OCI-LY1 (cell line): ENCODE measurements at regions not wholly inside any gene's neighbourhood (a gene's known extent, or its start where the extent isn't known, plus 50 kb on each side); places are given as distances from the start of the nearest gene placed in this dataset.
A peak's percentile ranks its signal among the peaks of the same experiment; 100 is the strongest.

Experiments
- H2AFZ ChIP-seq: fragments of 200-600 bp; sonication (generic), shearing (Covaris generic); 2 replicates; pipeline ENCODE4 v1.6.0; 2014; ENCODE audit warnings: antibody characterized with exemption, mild to moderate bottlenecking, low read length
- H3F3A ChIP-seq: fragments of 200-600 bp; sonication (generic), shearing (Covaris generic); 2 replicates; pipeline ENCODE4 v1.6.0; 2014; ENCODE audit warnings: mild to moderate bottlenecking, antibody characterized with exemption, low read length, moderate library complexity; ENCODE audit not compliant: insufficient read depth
- H3K27ac ChIP-seq: fragments of 200-600 bp; sonication (generic); 2 replicates; pipeline ENCODE4 v1.5.1; 2014; ENCODE audit warnings: low read length, mixed run types, mild to moderate bottlenecking, low read depth; ENCODE audit not compliant: poor library complexity, severe bottlenecking
- H3K27me3 ChIP-seq: fragments of 200-600 bp; sonication (generic); 2 replicates; pipeline ENCODE4 v1.6.0; 2014; ENCODE audit warnings: antibody characterized with exemption, mild to moderate bottlenecking, low read length, moderate library complexity; ENCODE audit not compliant: insufficient read depth
- H3K36me3 ChIP-seq: fragments of 200-600 bp; sonication (generic); 2 replicates; pipeline ENCODE4 v1.6.1; 2014; ENCODE audit warnings: mild to moderate bottlenecking, antibody characterized with exemption, low read length, moderate library complexity, mixed read lengths; ENCODE audit not compliant: insufficient read depth
- H3K4me1 ChIP-seq: fragments of 200-600 bp; sonication (generic); 2 replicates; pipeline ENCODE4 v1.5.1; 2014; ENCODE audit warnings: mild to moderate bottlenecking, low read length, moderate library complexity; ENCODE audit not compliant: insufficient read depth, severe bottlenecking
- H3K4me2 ChIP-seq: fragments of 200-600 bp; sonication (generic), shearing (Covaris generic); 2 replicates; pipeline ENCODE4 v1.6.1; 2014; ENCODE audit warnings: low read length
- H3K4me3 ChIP-seq: fragments of 200-600 bp; sonication (generic); 2 replicates; pipeline ENCODE4 v1.5.1; 2014; ENCODE audit warnings: low read length, low read depth, mild to moderate bottlenecking, mixed read lengths; ENCODE audit not compliant: poor library complexity, severe bottlenecking
- H3K79me2 ChIP-seq: fragments of 200-600 bp; shearing (Covaris generic); 2 replicates; pipeline ENCODE4 v1.6.1; 2016; ENCODE audit warnings: mixed run types, low read length, mixed read lengths; ENCODE audit not compliant: insufficient read depth
- H3K9ac ChIP-seq: fragments of 200-600 bp; sonication (generic), shearing (Covaris generic); 2 replicates; pipeline ENCODE4 v1.6.1; 2014; ENCODE audit warnings: mild to moderate bottlenecking, low read length, mixed read lengths
- H3K9me2 ChIP-seq: fragments of 200-600 bp; sonication (generic), shearing (Covaris generic); 2 replicates; pipeline ENCODE4 v1.6.1; 2014; ENCODE audit warnings: low read depth, mild to moderate bottlenecking, low read length, mixed read lengths
- H3K9me3 ChIP-seq: fragments of 200-600 bp; shearing (Covaris generic); 2 replicates; pipeline ENCODE4 v1.6.1; 2014; ENCODE audit warnings: low read length, mixed read lengths
- H4K20me1 ChIP-seq: fragments of 200-600 bp; sonication (generic), shearing (Covaris generic); 2 replicates; pipeline ENCODE4 v1.6.0; 2016; ENCODE audit warnings: mild to moderate bottlenecking, low read length; ENCODE audit not compliant: insufficient read depth
- EZH2 ChIP-seq: fragments of 200-600 bp; sonication (generic), shearing (Covaris generic); IDR thresholded peaks from 2 replicates; pipeline ENCODE4 v1.8.0; 2017; ENCODE audit warnings: borderline replicate concordance, mixed run types, mild to moderate bottlenecking, antibody characterized with exemption, low read length, moderate library complexity, mixed read lengths
- TF ChIP-seq, protein P1 (sequence below): fragments of 200-600 bp; sonication (generic), shearing (Covaris generic); IDR thresholded peaks from 2 replicates; pipeline ENCODE4 v1.5.1; 2017; ENCODE audit warnings: mild to moderate bottlenecking, antibody characterized with exemption, low read length, moderate library complexity, mixed read lengths

DNA sequence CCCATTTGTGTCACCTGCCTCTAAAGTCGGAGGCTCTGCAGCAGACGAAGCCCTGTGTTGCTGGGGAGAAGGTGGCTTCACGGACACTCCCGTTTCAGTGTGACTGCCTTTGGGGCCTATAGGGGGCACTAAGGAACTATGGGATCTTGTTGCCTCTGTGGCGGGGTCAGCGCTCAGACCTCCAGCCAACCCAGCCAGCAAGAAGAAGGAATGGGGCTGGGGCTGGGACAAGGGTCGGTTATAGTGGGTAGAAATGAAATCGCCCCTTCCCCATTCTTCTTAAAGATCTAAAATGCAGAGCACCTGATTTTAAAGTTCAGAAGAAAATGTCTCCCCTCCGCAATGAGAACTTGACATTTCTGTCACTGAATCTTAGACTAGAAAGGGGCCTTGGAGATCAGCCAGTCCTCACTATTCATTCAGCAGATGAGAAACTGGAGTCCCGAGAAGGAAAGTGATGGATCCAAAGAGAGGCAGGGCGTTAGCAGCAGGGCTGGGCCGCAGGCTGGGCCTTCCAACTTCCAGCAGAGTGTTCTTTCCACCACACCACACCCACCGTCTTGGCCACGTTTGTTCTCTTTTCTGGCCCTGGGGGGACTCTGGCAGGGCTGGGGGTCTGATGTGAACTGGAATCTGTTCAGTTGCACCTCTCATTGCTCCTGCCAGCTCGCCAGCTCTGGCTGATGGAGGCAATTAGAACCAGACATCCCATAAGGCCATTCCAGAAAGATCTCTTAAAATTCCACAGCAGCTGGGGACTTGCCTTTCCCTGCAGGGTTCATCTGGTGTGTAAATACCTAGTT lies 195.4 kb downstream of the OPA1 start:
- H4K20me1 ChIP-seq, result no peaks in the 10 kb centered on the region
- no peak overlapping the region for H3K9ac ChIP-seq
- no peaks in the 10 kb centered on the region for H3K4me1 ChIP-seq
- no peaks in the 10 kb centered on the region for H3K27me3 ChIP-seq
- no peak overlapping the region for H3K27ac ChIP-seq
- TF ChIP-seq, protein P1, sequence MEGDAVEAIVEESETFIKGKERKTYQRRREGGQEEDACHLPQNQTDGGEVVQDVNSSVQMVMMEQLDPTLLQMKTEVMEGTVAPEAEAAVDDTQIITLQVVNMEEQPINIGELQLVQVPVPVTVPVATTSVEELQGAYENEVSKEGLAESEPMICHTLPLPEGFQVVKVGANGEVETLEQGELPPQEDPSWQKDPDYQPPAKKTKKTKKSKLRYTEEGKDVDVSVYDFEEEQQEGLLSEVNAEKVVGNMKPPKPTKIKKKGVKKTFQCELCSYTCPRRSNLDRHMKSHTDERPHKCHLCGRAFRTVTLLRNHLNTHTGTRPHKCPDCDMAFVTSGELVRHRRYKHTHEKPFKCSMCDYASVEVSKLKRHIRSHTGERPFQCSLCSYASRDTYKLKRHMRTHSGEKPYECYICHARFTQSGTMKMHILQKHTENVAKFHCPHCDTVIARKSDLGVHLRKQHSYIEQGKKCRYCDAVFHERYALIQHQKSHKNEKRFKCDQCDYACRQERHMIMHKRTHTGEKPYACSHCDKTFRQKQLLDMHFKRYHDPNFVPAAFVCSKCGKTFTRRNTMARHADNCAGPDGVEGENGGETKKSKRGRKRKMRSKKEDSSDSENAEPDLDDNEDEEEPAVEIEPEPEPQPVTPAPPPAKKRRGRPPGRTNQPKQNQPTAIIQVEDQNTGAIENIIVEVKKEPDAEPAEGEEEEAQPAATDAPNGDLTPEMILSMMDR, result peak; percentile 86
- no peak for TF ChIP-seq EZH2
- H3K36me3 ChIP-seq, result no peaks in the 10 kb centered on the region
- H3K9me3 ChIP-seq, result no peaks in the 10 kb centered on the region
- no peaks in the 10 kb centered on the region for H3F3A ChIP-seq
- no peaks in the 10 kb centered on the region for H3K79me2 ChIP-seq
- H2AFZ ChIP-seq, result no peak overlapping the region
- no peak overlapping the region for H3K4me2 ChIP-seq
- H3K4me3 ChIP-seq, result no peak overlapping the region
- no peaks in the 10 kb centered on the region for H3K9me2 ChIP-seq

DNA sequence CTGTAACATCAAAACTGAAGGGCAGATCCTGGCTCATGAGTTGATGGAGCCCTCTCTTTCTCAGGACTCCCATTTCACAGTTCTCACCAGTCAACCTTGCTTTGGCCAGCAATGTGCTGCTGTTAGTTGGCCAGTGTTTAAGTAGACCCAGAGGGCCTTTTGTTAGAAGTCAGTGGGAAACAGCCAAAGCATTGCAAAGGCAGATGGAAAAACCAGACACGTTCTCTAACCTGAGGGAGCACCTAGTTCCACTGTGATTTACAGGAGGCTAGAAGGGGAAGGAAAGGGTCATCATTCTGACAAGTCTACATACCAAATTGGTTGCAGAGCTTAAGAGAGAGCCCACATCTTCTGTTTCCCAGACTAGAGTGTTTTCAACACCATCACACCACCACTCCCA lies 196.4 kb downstream of the OPA1 start:
- no peak overlapping the region for H3K4me2 ChIP-seq
- no peaks in the 10 kb centered on the region for H3K27me3 ChIP-seq
- no peak overlapping the region for H3K4me3 ChIP-seq
- no peaks in the 10 kb centered on the region for H3K4me1 ChIP-seq
- H3K9me2 ChIP-seq, result no peaks in the 10 kb centered on the region
- H2AFZ ChIP-seq, result no peak overlapping the region
- no peaks in the 10 kb centered on the region for H3K9me3 ChIP-seq
- H3K27ac ChIP-seq, result no peak overlapping the region
- no peaks in the 10 kb centered on the region for H3K36me3 ChIP-seq
- no peaks in the 10 kb centered on the region for H3F3A ChIP-seq
- TF ChIP-seq EZH2, result no peak
- TF ChIP-seq, protein P1, result no peak
- H3K79me2 ChIP-seq, result no peaks in the 10 kb centered on the region
- H4K20me1 ChIP-seq, result no peaks in the 10 kb centered on the region
- no peak overlapping the region for H3K9ac ChIP-seq

DNA sequence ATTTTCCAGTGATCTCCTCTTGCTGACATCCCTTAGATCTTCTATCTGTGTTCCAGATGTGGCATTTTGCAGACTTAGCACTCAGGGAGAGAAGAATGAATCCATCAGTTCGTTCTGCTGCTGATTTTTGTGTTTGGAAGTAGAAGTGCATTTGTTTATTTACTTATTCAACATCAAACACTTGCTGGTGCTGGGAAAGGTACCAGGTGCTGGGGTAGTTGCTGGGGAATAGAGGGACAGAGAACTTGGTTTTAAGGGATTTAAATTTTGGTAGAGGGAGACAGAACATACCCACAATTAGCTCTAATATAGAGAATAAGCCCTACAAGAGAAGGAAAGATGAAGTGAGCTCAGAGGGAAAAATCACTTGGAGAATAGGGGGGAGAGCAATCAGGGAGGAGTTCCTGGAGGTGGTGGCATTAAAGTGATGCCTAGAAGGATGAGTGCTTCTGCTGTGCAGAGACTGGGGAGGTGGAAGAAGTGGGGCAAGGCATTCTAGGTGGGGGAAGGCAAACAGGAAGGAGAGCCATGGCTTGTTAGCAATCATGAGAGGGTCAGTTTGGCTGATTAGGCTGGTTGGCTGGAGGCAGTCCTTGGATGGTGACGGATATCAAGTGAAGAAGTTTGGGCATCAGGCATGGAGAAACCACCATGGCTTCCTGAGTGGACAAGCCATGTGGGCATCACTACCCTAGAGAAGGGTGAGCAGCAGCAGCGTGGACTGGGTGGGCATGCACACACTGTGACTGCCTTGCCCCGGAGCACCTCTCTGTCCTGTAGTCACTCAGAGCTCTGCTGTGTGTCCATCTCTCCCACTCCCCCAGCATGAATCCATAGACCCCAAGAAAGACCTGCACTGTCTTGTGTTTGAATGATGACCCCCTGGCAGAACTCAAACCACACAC lies 197.3 kb downstream of the OPA1 start:
- H3K9me2 ChIP-seq, result no peaks in the 10 kb centered on the region
- H3K79me2 ChIP-seq, result no peaks in the 10 kb centered on the region
- H4K20me1 ChIP-seq, result no peaks in the 10 kb centered on the region
- no peak overlapping the region for H3K27ac ChIP-seq
- TF ChIP-seq, protein P1, result no peak
- TF ChIP-seq EZH2, result no peak
- H3K4me2 ChIP-seq, result no peak overlapping the region
- H2AFZ ChIP-seq, result no peak overlapping the region
- no peaks in the 10 kb centered on the region for H3K9me3 ChIP-seq
- no peaks in the 10 kb centered on the region for H3K27me3 ChIP-seq
- H3F3A ChIP-seq, result no peaks in the 10 kb centered on the region
- no peak overlapping the region for H3K9ac ChIP-seq
- no peaks in the 10 kb centered on the region for H3K4me1 ChIP-seq
- no peak overlapping the region for H3K4me3 ChIP-seq
- no peaks in the 10 kb centered on the region for H3K36me3 ChIP-seq
